Lower leg skin (tissue), 4 donors: ENCODE measurements at regions not wholly inside any gene's neighbourhood (a gene's known extent, or its start where the extent isn't known, plus 50 kb on each side); places are given as distances from the start of the nearest gene placed in this dataset.
"Not testable (repeated sequence)": the region's sequence is repeated elsewhere in the genome, so short reads cannot be mapped to it uniquely, and the experiment has no call there.

ENCODE experiments used
- DNase-seq, 2 donors: peaks; one replicate each; pipeline ENCODE4 v3.0.0-alpha.2; 2019; ENCODE audit warnings: low spot score in 2 of 2
- H3K4me3 ChIP-seq: fragments of 200-600 bp; sonication (generic); 2 replicates; pipeline ENCODE4 v1.5.1; 2017; ENCODE audit warnings: mild to moderate bottlenecking, low read depth; ENCODE audit not compliant: poor library complexity, severe bottlenecking
- CTCF ChIP-seq, 3 donors: fragments of 450-650 bp; IDR thresholded peaks; one replicate each; pipeline ENCODE4 v1.5.1; 2016; ENCODE audit warnings: antibody characterized with exemption in 3 of 3, mild to moderate bottlenecking in 3 of 3, moderate library complexity in 2 of 3
- POLR2A ChIP-seq, 2 donors: fragments of 450-650 bp; IDR thresholded peaks; one replicate each; pipeline ENCODE4 v1.6.1; 2016 to 2017; ENCODE audit warnings: antibody characterized with exemption in 2 of 2, mild to moderate bottlenecking in 1 of 2, moderate library complexity in 1 of 2
- WGBS, 2 donors: methylation state at CpG; one replicate each; pipeline ENCODE4 v1.1.5; 2018; 5-methylcytosine and 5-hydroxymethylcytosine counted together
- intact Hi-C: fragments of 100-400 bp; cut with DNase I; formaldehyde crosslinking; loops from one replicate; pipeline ENCODE4 v1.15.0; 2023; ENCODE audit warnings: low total_unique reads

GRCh38 chr13:18235172-18235571 lies 946.5 kb downstream of the TUBA3C start:
- no peak for DNase-seq
- WGBS, 2 donors, result 86 to 92% methylated on average over 24 to 46 of the region's 47 CpGs
- TF ChIP-seq CTCF (IDR thresholded peaks at IDR 0.05) (no peak), POLR2A (IDR thresholded peaks at IDR 0.05) (no peak)

GRCh38 chr13:18234451-18234850 lies 947.2 kb downstream of the TUBA3C start:
- intact Hi-C loops, H3K4me3 ChIP-seq, DNase-seq: not testable (repeated sequence)
- WGBS, 2 donors, result 80 to 91% methylated on average over 20 to 56 of the region's 56 CpGs

More at GRCh38 chr13:18235172-18235571, 946.5 kb downstream of the TUBA3C start:
- intact Hi-C loops, result no loop called here
- no peak overlapping the region for H3K4me3 ChIP-seq

GRCh38 chr13:18233783-18234299 lies 947.8 kb downstream of the TUBA3C start:
- intact Hi-C loops, result no loop called here
- WGBS, 2 donors, result 94 to 95% methylated on average over 32 to 71 of the region's 71 CpGs
- H3K4me3 ChIP-seq, result no peak overlapping the region
- TF ChIP-seq POLR2A (IDR thresholded peaks at IDR 0.05) (no peak), CTCF (IDR thresholded peaks at IDR 0.05) (no peak)
- no peak for DNase-seq

GRCh38 chr13:18232994-18233782 lies 948.4 kb downstream of the TUBA3C start:
- no peak for DNase-seq
- H3K4me3 ChIP-seq, result no peak overlapping the region
- no peak for TF ChIP-seq POLR2A (IDR thresholded peaks at IDR 0.05)
- TF ChIP-seq CTCF (IDR thresholded peaks at IDR 0.05), result no peak
- intact Hi-C loops, result no loop called here
- WGBS, 2 donors, result 93 to 96% methylated on average over 47 to 95 of the region's 95 CpGs

GRCh38 chr13:18232298-18232993 lies 949.2 kb downstream of the TUBA3C start:
- intact Hi-C loops, result no loop called here
- no peak for DNase-seq

GRCh38 chr13:18224411-18224810 lies 957.2 kb downstream of the TUBA3C start:
- DNase-seq, intact Hi-C loops, H3K4me3 ChIP-seq: not testable (repeated sequence)
- 59 to 67% methylated on average over 3 of the region's 3 CpGs for WGBS, 2 donors

More at GRCh38 chr13:18232298-18232993, 949.2 kb downstream of the TUBA3C start:
- 92 to 95% methylated on average over 44 to 80 of the region's 80 CpGs for WGBS, 2 donors
- no peak overlapping the region for H3K4me3 ChIP-seq
- TF ChIP-seq POLR2A (IDR thresholded peaks at IDR 0.05), result no peak
- no peak for TF ChIP-seq CTCF (IDR thresholded peaks at IDR 0.05)

GRCh38 chr13:18214689-18215088 lies 966.9 kb downstream of the TUBA3C start:
- DNase-seq, H3K4me3 ChIP-seq, intact Hi-C loops: not testable (repeated sequence)

- intact Hi-C loops, H3K4me3 ChIP-seq, DNase-seq: not testable (repeated sequence)
- 58 to 82% methylated on average over 2 of the region's 2 CpGs for WGBS, 2 donors
Observed at GRCh38 chr13:18213511-18213910, 968.1 kb downstream of the TUBA3C start.
